K562 (cell line): ENCODE measurements at regions not wholly inside any gene's neighbourhood (a gene's known extent, or its start where the extent isn't known, plus 50 kb on each side); places are given as distances from the start of the nearest gene placed in this dataset.

Source experiments
- CBFB ChIP-seq: sonication (generic); formaldehyde crosslinking; IDR thresholded peaks from 2 replicates; pipeline ENCODE4 v1.4.0; 2020; ENCODE audit warnings: mild to moderate bottlenecking, missing genetic modification reagents
- FIP1L1 ChIP-seq: fragments of 200-400 bp; formaldehyde crosslinking; IDR thresholded peaks from 2 replicates; pipeline ENCODE4 v1.6.1; 2018; ENCODE audit warnings: mild to moderate bottlenecking, low read depth, low read length; ENCODE audit not compliant: poor library complexity, severe bottlenecking
- GATAD2A ChIP-seq: fragments of 450-650 bp; IDR thresholded peaks from 2 replicates; pipeline ENCODE4 v1.6.1; 2017
- JUNB ChIP-seq: fragments of 450-650 bp; formaldehyde crosslinking; conservative IDR thresholded peaks from 2 replicates; pipeline ENCODE4 v1.4.0; 2020; ENCODE audit warnings: mild to moderate bottlenecking
- JUND ChIP-seq, 2 experiments: IDR thresholded peaks; 2 replicates in 1 of 2; 3 replicates in 1 of 2; pipeline ENCODE4 v1.6.1; 2011; ENCODE audit warnings: borderline replicate concordance in 2 of 2, low read depth in 2 of 2, low read length in 2 of 2, improper control_type of control experiment in 1 of 2, missing biosample characterization in 1 of 2, missing genetic modification characterization in 1 of 2, missing genetic modification reagents in 1 of 2
- KDM1A ChIP-seq, 2 experiments: fragments of 450-650 bp; IDR thresholded peaks; 2 replicates each; pipeline ENCODE4 v1.6.1; 2016; ENCODE audit warnings: mild to moderate bottlenecking in 2 of 2
- MEIS2 ChIP-seq: fragments of 450-650 bp; IDR thresholded peaks from 2 replicates; pipeline ENCODE4 v1.6.1; 2014; ENCODE audit warnings: mild to moderate bottlenecking; ENCODE audit not compliant: partially characterized antibody
- POLR2AphosphoS5 ChIP-seq: IDR thresholded peaks from 2 replicates; pipeline ENCODE4 v1.6.1; 2011; ENCODE audit warnings: mild to moderate bottlenecking, low read depth, low read length, moderate library complexity; ENCODE audit not compliant: control insufficient read depth, insufficient read depth
- ZBTB9 ChIP-seq: fragments of 450-650 bp; formaldehyde crosslinking; IDR thresholded peaks from 2 replicates; pipeline ENCODE4 v1.4.0; 2020; ENCODE audit warnings: mild to moderate bottlenecking, moderate library complexity
- TF ChIP-seq, protein P1 (sequence below), 3 experiments: IDR thresholded peaks in 2 of 3; conservative IDR thresholded peaks in 1 of 3; 2 replicates each; pipeline ENCODE4 v1.5.1; 2011 to 2012; ENCODE audit warnings: low read length in 3 of 3, mild to moderate bottlenecking in 3 of 3, control low read depth in 2 of 3, improper control_type of control experiment in 1 of 3, inconsistent platforms in 1 of 3, low read depth in 1 of 3, mixed read lengths in 1 of 3, moderate library complexity in 1 of 3; ENCODE audit not compliant: insufficient read depth in 2 of 3
- TF ChIP-seq, protein P2 (sequence below): fragments of 450-650 bp; IDR thresholded peaks from one replicate; pipeline ENCODE4 v1.6.1; 2018; ENCODE audit warnings: mild to moderate bottlenecking, moderate library complexity; ENCODE audit not compliant: partially characterized antibody

GRCh38 chr4:180790471-180790870 is 1452.7 kb upstream of the TENM3 start:
- TF ChIP-seq POLR2AphosphoS5 (no peak), KDM1A (IDR thresholded peaks at IDR 0.05) (no peak), JUND (IDR thresholded peaks at IDR 0.05; ENCODE audit: borderline replicate concordance, low read depth, low read length) (no peak), JUND (tag; IDR thresholded peaks at IDR 0.05; ENCODE audit: borderline replicate concordance, low read depth, low read length) (no peak), ZBTB9 (CRISPR knock-in tag) (no peak), CBFB (CRISPR knock-in tag) (no peak), FIP1L1 (no peak), JUNB (CRISPR knock-in tag) (no peak), GATAD2A (no peak), MEIS2 (no peak)
- TF ChIP-seq, protein P1, sequence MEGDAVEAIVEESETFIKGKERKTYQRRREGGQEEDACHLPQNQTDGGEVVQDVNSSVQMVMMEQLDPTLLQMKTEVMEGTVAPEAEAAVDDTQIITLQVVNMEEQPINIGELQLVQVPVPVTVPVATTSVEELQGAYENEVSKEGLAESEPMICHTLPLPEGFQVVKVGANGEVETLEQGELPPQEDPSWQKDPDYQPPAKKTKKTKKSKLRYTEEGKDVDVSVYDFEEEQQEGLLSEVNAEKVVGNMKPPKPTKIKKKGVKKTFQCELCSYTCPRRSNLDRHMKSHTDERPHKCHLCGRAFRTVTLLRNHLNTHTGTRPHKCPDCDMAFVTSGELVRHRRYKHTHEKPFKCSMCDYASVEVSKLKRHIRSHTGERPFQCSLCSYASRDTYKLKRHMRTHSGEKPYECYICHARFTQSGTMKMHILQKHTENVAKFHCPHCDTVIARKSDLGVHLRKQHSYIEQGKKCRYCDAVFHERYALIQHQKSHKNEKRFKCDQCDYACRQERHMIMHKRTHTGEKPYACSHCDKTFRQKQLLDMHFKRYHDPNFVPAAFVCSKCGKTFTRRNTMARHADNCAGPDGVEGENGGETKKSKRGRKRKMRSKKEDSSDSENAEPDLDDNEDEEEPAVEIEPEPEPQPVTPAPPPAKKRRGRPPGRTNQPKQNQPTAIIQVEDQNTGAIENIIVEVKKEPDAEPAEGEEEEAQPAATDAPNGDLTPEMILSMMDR (IDR thresholded peaks at IDR 0.05 in 2 of 3, conservative IDR thresholded peaks at IDR 0.05 in 1 of 3; ENCODE audit: insufficient read depth in 2 of 3, low read depth in 1 of 3, low read length in 3 of 3), result no peak
- TF ChIP-seq, protein P2, sequence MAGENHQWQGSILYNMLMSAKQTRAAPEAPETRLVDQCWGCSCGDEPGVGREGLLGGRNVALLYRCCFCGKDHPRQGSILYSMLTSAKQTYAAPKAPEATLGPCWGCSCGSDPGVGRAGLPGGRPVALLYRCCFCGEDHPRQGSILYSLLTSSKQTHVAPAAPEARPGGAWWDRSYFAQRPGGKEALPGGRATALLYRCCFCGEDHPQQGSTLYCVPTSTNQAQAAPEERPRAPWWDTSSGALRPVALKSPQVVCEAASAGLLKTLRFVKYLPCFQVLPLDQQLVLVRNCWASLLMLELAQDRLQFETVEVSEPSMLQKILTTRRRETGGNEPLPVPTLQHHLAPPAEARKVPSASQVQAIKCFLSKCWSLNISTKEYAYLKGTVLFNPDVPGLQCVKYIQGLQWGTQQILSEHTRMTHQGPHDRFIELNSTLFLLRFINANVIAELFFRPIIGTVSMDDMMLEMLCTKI, result no peak
